Activated CD8-positive, alpha-beta memory T cell treated with anti-CD3 and anti-CD28 coated beads for 1 hour (primary cell): ENCODE measurements at regions not wholly inside any gene's neighbourhood (a gene's known extent, or its start where the extent isn't known, plus 50 kb on each side); places are given as distances from the start of the nearest gene placed in this dataset.
A peak's percentile ranks its signal among the peaks of the same experiment; 100 is the strongest.
"Not testable (repeated sequence)": the region's sequence is repeated elsewhere in the genome, so short reads cannot be mapped to it uniquely, and the experiment has no call there.

Experiments used
- DNase-seq, 2 donors: peaks; one replicate each; pipeline ENCODE4 v3.0.0-alpha.2; 2020; ENCODE audit warnings: low read depth in 1 of 2; ENCODE audit errors: extremely low read depth in 1 of 2

DNA sequence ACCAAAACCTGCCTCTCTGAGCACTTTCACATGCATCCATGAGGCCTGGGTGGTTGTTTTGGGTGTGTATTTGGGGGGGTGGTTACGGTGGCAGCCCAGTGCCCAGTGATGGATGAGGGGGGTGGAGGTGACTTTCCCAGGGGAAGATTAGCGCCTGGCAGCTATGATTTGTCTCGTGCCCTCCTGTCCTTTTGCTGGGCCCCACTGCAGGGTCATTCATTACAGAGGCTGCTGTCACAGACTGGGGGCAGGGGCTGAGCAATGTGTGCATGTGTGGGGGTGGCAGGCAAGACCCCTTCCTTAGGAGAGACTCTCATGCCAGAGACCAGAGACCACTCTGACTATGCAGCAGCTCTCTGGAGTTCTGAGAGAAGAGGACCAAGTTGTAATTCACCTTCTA, 93.7 kb downstream of the MRM1 start:
- DNase-seq: no peak

DNA sequence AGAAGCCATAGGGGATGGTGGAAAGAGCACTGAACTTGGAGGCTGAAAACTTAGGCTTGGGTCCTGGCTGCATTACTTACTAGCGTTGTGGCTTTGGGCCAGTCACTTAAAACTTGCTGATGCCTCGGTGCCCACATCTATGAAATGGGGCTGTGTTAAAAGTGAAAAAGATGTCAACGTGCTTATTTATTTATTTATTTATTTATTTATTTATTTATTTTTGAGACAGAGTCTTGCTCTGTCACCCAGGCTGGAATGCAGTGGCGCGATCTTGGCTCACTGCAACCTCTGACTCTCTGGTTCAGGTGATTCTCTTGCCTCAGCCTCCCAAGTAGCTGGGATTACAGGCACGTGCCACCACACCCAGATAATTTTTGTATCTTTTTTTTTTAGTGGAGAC, 94.3 kb downstream of the MRM1 start:
- DNase-seq: not testable (repeated sequence)

DNA sequence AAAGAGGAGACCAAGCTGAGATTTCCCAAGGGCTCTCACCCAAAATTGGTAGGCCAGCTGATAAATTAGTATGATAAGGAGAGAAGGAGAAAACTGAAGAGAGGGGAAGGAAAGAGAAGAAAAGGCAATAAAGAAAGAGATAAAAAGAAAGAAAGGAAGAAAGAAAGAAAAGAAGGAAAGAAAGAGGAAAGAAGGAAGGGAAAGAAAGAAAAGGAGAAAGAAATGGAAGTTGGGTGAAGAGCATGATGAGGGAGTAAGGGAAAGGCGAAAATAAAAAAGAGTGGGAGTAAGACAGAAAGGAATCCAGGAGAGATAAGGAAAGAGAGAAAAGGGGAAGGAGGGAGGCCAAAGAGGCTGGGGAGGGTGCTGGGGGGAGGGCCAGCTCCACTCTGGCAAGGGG, 95.4 kb downstream of the MRM1 start:
- no peak for DNase-seq

DNA sequence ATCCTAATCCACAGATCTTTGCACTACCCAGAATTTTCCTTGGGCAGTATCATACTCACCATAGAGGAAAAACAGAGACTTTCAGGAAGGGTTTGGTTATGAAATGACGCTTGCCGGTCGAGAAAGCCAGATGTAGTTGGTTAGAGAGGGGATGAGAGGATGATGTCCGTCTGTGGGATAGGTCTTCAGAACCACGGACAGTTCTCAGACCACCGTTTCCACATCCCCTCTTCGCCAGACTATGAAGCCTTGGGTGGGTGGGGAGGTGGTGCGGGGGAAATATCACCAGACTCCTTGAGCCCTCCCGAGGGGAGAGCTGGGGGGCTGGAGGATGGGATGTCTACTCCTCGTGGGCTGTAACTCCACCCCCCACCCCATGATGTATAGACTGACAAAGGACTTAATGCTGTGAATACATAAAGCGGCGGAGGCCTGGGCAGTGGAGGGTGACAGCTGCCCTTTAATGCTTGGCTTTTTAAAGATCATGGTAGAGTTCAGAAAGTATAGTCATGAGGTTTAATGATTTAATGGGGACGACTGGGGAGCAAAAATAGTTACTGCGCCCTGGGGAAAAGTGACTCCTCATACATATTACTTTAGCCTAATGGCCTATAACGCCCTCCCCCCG, 96.6 kb downstream of the MRM1 start:
- DNase-seq: no peak

DNA sequence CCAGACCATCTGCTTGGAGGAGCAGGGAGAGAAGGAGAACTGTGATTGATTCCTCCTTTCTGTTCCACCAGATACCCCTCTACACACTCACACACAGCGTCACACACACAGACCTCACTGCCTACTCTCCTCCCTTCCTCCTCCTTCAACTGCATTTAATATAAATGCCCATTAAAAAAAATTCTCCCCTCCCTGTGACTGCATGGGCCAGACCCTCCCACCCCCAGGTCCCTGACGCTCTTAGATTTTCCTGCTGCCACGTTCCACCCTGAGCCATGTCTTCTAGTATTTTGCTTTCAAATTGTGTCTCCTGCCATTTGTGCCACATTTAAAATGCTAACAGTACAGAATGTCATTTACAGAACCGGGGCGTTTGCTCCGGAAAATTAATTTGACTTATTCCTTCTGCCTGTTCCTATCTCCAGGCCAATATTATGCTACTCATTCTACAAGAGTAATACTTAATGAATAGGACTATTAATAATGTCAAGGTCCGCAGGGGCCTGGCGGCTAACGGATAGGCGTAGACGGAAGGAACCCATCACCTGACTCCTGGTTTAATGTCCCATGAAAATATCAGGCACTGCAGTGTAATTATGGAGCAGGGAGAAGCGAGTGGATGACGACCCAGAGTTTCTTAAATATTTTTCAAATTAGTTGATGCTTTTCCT, 100.2 kb downstream of the MRM1 start:
- DNase-seq: no peak

DNA sequence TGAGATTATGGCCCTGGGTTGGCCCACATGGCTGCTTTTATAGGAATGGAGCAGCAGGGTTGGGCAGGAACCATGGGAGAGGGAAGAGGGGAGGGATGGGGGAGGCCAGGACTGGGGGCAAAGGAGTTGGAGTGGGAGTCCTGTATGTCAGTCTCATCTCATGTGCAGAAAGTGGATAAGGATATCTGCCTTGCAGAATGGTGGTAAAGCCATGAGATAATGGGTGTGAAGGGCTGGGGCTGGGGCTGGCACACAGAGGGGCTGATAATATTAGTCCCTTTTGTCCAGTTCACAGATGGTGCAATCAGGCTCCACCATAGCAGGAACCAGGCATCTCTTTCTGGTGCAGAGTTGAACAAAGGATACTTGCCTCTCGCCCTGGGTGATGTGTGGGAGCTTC, 101.3 kb downstream of the MRM1 start:
- DNase-seq: no peak

DNA sequence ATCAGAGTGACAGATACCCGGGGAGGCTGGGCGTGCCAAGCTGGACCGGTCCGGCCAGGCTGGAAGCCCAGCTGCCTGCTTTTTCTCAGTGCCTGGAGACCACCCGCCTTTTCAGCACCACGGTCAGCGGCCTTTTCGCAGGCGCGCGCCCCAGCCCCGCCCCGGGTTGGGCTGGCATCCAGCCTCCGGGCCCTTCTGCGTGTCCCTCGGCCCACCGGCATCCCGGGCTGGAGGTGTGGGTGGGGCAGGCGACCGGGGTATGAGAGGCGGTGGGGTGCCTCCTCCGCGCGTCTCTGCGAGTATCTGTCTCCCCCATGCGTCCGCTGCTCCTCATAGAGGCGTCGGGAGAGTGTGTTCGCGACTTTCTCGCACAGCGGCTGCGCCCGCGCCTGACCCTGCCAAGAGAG, 102.5 kb downstream of the MRM1 start:
- DNase-seq: peak in 1 of 2 donors; percentile 26

DNA sequence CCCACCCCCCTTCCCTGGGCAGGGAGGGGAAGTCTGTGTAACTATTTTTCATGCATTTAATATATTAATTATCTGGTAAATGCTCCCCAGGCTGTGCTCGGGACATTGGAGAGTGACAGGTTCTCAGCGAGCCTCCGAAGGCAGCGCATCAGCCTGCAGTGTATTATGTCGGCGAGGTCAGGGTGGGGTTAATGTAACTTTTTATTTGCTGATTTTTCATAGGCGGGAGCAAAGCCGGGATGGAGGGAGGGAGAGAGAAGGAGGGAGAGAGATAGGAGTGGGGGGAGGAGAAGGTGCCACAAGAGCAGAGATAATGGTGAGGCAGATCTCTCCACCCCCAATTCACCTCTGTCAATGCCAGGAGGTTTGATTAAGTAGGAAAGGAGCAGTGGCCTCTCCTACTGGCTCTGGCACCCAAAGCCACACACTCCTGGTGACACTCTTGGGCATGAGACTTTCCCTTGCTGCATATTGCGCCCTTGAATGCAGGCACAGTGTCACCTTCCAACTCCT, 104.0 kb downstream of the MRM1 start:
- DNase-seq: no peak

DNA sequence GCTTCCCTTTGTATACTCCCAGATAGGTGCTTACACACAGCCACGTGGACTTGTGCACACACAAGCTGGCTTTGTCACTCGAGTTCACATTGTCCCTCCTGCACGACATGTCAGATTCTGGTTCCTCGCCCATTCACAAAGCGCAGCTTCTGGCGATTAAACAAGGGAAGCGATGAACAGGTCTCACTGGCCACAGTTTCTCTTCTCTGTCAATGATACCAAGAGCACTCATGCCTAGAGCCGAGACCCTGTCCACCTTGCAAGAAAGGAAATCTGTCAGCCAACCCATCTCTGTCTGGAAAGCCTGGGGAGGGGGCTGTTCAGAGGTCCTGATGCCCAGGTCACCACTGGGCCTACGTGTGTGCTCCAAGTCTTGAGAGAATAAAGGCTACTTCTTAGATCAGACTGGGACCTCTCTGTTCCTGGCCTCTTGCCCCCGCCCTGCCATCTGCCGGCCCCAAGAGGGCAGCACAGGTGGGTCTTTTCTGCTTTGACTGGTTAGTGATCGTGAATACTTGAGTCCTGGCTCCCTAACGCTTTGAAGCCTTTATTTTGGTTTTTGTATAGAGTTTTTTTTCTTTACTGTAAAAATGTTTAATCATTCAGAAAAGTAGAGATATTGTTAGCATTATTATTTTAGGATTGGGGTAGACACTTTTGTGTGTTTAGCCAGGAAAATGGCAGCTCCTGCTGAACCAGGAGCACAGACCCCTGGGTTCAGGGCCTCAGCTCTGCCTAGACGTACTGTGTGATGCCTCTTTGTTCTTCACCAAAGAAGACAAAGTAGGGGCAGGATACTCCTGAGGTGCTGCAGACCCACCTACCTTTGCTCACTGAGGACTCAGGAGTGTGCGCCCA, 104.7 kb downstream of the MRM1 start:
- DNase-seq: peak in 1 of 2 donors; percentile 19

DNA sequence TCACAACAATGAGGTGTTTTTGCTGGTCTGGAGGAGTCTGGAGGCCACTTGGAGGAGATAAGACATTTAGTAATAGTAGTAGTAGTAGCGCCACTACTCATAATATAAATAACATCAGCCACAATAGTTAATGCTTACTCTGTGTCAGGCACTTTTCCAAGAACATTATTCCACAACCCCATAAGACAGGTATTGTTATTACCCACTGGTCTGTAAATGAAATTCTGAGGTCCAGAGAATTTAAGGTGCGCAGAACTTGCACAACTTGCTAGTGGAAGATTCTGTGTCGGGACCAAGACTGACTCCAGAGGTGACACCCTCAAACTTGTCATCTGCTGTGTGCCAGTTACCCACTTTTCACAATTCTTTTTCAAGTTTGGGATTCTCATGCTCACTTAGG, 106.5 kb downstream of the MRM1 start:
- no peak for DNase-seq

DNA sequence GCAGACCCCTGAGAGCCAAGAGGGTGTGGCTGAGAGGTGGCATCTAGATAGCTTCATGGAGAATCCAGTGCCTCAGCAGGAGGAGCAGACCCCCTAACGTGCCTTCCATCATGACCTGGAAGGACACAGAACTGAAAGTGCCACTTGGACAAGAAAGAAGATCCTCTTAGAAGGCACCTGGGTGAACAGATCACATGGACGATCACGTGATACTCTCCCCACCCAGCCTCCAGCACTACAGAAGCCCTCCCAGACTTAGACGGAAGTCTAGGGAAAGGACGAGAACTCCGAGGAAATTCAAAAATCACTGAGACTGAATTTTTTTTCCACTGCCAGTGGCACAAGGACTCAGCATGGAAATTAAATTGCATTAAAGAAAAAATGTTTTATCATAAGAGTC, 113.4 kb downstream of the MRM1 start:
- no peak for DNase-seq

DNA sequence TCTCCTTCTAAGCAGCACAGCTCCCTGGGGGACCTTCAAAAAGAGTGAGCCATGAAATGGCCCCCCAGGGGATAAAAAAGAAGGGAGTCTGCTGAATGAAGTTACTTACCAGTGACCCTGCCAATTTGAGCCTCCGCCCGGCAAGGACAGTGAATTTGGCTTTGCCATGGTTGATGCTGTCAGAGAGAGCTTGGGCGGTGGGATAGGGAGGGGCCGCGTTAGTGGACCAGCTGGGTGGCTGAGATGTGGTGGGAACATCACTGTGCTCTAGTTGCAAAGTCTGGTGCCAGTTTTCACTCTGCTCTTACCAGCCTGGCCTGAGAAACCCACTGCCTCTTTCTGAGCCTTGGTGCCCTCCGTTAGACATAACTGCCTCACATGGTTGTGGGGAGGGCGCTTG, 114.6 kb downstream of the MRM1 start:
- no peak for DNase-seq

DNA sequence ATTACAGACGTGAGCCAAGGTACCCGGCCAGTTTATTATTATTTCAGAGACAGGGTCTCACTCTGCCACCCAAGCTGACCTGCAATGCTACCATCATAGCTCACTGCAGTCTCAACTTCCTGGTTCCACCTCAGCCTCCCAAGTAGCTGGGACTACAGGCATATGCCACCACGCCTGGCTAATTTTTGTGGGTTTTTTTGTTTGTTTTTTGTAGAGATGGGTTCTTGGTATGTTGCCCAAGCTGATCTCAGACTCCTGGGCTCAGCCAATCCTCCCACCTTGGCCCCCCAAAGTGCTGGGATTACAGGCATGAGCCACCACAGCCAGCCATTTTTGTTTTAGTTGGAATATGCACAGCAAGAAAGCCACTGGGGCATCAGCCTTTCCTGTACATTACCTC, 115.7 kb downstream of the MRM1 start:
- no peak for DNase-seq

DNA sequence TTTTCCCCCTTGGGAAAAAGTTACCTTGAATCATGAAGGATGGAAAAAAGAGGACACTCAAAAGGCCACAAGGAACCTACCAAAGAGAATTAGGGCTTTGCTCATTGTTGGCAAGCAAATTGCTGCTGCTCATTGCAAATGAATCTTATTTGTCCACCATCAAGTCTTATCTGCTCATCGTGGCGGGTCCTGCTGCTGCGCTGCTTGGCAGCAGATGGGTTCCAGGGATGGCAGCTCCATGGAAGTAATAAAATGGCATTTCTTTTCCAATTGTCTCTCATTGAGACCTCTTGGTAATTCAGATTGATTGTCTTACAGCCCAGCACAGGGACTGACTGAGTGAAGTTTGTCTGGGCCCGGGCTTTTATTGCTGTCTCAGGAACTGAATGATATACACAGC, 118.7 kb downstream of the MRM1 start:
- no peak for DNase-seq

DNA sequence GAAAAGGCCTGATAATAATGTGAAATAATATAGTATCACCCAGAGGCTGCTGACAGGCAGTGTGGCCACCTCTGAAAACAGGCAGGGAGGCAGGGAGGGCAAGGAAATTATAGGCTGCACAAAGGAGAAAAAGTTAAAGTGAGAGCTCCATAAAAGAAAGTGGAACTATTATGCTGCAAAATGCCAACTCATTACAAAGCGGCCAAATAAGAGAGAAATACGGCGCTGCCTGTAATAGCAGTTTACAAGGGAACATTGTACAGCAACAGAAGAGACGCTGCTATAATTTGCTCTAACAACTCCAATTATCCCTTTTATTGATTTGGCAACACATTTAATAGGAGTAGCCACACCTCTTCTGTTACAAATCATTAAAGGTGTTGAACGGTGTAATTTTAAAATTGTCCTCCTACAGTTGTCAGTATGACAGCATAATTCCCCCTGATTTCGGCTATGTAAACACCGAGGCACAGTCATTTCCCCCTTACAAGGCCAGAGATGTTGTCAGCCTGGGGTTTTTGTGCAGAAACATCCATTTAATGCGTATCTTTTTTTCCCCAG, 120.3 kb downstream of the MRM1 start:
- DNase-seq: no peak

DNA sequence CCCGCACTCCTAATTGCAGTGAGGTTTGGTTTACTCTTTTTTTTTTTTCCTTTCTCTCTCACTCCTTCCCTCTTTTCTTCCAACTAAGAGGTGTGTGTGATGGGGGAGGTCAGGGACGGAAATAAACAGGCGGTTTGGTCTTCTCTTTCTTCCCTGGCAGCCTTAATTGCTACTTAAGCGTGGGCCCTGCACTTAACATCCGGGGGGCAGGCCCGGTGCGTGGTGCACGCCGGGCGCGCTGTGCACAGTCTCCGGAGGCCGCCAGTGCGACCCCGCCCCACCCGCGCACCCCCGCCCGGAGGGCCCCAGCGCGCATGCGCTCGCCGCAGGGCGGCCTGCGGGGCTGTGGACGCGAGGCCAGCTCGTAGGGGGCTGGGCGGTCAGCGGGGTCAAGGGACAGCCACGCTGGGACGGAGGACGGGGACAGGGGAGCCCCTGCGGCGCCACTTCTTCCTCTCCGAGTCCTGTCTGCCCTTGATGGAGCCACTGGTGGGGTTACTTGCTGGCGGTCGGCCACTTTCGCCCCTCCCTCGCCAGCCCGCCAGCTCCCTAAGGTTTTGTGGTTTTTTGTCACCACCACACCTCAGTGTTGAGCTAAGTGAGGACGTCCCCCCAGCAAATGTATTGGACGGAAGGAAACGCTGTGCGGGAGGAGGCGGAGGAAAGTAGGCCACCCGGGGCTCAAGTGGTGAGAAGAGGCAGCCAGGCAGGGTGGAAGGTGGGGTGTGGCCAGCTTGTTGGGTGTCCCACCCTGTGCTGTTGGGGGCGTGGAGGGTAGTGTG, 120.9 kb downstream of the MRM1 start:
- peak in 1 of 2 donors; percentile 61 for DNase-seq

DNA sequence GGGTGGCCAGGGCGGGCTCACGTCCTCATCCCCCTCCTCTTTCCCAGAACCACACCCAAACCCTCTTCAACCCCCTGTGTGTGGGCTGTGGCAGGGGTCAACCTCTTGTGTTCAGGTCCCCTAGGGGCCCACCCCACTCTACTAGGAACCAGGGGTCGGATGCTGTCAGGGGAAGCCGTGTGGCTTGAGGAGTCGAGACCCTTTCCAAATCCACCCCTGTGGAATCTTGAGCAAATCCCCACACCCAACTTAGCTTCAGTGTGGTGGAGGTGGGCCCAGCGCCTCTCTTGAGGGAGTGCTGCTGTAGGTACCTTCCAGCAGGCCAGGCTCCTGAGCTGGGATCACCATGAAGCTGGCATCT, 121.5 kb downstream of the MRM1 start:
- DNase-seq: no peak

DNA sequence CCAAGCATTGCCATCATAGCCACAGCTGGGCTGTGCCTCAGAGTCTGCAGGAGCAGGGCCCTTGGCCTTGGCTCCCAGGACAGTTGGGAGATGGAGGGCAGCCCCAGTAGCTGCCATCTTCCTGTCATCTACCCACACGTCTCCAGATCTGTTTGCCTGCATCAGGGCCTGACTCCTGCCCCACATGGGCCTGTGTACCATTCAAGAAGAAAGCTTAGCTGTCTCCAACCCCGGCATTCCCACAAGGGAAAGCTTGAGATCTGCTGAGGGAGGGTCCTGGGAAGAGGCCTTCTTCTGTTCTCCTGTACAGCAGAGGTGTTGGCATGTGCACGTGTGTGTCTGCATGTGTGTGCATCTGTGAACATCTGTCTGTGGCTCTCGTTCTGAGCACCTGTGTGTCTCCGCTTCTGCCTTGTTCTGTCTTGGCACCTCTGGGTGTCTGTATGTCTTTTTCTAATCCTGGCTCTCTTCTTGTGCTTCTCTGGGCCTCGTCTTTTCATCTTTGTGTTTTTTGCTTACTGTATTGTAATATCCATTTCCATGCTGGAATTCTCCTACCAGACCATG, 122.2 kb downstream of the MRM1 start:
- DNase-seq: no peak

DNA sequence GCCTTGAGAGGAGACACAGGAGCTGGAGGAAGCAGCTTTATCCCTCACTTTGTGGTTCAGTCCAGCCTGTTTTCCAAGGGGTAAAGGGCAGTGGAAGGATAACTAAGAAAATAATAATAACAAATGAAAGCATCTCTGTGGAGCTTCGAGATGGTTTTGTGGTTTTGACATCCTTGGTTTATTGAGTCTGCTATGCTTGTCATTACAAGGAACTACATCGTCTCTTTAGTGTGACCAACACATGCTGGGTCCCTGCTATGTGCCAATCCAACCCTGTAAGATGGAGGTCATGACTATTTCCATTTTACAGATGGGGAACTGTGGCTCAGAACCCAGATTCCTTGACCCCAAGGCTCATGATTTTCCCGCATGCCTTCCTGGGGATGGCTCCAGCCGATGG, 124.8 kb downstream of the MRM1 start:
- no peak for DNase-seq

DNA sequence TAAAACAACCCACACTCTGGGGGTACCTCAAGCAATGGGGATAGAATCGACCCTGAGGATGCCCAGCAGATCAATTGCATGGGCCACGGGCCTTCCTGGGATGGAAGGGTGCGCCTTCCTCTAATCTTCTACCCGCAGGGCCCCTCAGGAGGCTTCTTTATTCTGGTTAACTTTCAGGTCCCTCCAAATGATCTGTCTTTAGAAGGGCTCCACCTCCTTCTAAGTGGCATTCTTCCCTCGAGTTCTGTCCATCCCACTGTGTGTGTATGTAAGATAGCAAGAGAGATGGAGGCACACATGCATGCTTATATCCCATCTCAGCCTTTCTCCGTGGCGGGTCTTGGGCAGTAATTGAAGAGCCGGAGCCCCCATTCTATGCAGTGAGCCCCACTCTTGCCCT, 125.7 kb downstream of the MRM1 start:
- DNase-seq: no peak
